HepG2 (cell line): ENCODE measurements at regions not wholly inside any gene's neighbourhood (a gene's known extent, or its start where the extent isn't known, plus 50 kb on each side); places are given as distances from the start of the nearest gene placed in this dataset.

ENCODE experiments used
- ATAC-seq: fragments of 200-7000 bp; cut with Tn5 transposase; 3 replicates; pipeline ENCODE4 v1.9.1; 2020; ENCODE audit warnings: mild to moderate bottlenecking, moderate library complexity
- BruUV-seq: library from RNA; stranded (reverse); fragments of 400-500 nt; replicated peaks from 2 replicates; lab custom pipeline; 2021; lab: Mats Ljungman, UMichigan
- CTCF ChIA-PET: fragments of 300-600 bp; formaldehyde crosslinking; extraction: SDS; loops from one replicate; lab custom pipeline; 2021; ENCODE audit warnings: low total read pairs, inconsistent platforms, low intra/inter-chr PET ratio; lab: Yijun Ruan, JAX
- POLR2A ChIA-PET: fragments of 350-600 bp; sonication (Branson Sonifier 250); formaldehyde crosslinking; loops from one replicate; lab custom pipeline; 2020; ENCODE audit warnings: antibody characterized with exemption, inconsistent platforms; lab: Yijun Ruan, JAX
- DNase-seq: peaks from one replicate; pipeline ENCODE4 v3.0.0-alpha.2; 2015; ENCODE audit warnings: low spot score
- FAIRE-seq: peaks from 3 replicates; lab custom pipeline; 2011; peaks lifted over from hg19 to GRCh38; lab: Jason Lieb, UNC
- H2AFZ ChIP-seq: one replicate; pipeline ENCODE4 v1.6.1; 2011; ENCODE audit warnings: low read length, inconsistent platforms
- H3K27ac ChIP-seq: fragments of 300-600 bp; 3 replicates; pipeline ENCODE4 v1.8.0; 2011; ENCODE audit warnings: mixed run types, mild to moderate bottlenecking, mixed read lengths, low read length, inconsistent platforms; ENCODE audit not compliant: insufficient read depth; ENCODE audit errors: extremely low read length
- H3K27me3 ChIP-seq, 2 experiments: fragments of 200-600 bp in 1 of 2; 2 replicates in 1 of 2; 3 replicates in 1 of 2; pipeline versions ENCODE4 v1.6.0 to v1.8.0; 2011; ENCODE audit warnings: low read length in 2 of 2, mild to moderate bottlenecking in 2 of 2, moderate library complexity in 2 of 2, inconsistent platforms in 1 of 2; ENCODE audit not compliant: insufficient read depth in 2 of 2, control insufficient read depth in 1 of 2
- H3K36me3 ChIP-seq, 2 experiments: fragments of 200-600 bp in 1 of 2; replicated peaks in 1 of 2; 2 replicates in 1 of 2; 3 replicates in 1 of 2; pipeline versions ENCODE4 v1.5.1 to v1.8.0; 2011; ENCODE audit warnings: low read length in 2 of 2, inconsistent platforms in 1 of 2; ENCODE audit not compliant: insufficient read depth in 2 of 2, control insufficient read depth in 1 of 2
- H3K4me1 ChIP-seq: 2 replicates; pipeline ENCODE4 v1.5.1; 2012; ENCODE audit warnings: low read length, inconsistent platforms; ENCODE audit not compliant: insufficient read depth
- H3K4me2 ChIP-seq: 2 replicates; pipeline ENCODE4 v1.6.0; 2011; ENCODE audit warnings: low read depth, low read length, inconsistent platforms
- H3K4me3 ChIP-seq, 3 experiments: fragments of 200-600 bp in 1 of 3; sonication (generic), shearing (Covaris generic) in 1 of 3; replicated peaks in 1 of 3; 2 replicates each; pipeline ENCODE4 v1.5.1; 2011 to 2016; ENCODE audit warnings: low read length in 3 of 3, inconsistent platforms in 2 of 3, low read depth in 2 of 3, mild to moderate bottlenecking in 2 of 3, control low read depth in 1 of 3, mixed read lengths in 1 of 3; ENCODE audit not compliant: insufficient read depth in 1 of 3
- H3K79me2 ChIP-seq: one replicate; pipeline ENCODE4 v1.6.1; 2011; ENCODE audit warnings: low read length, inconsistent platforms; ENCODE audit not compliant: insufficient read depth
- H3K9ac ChIP-seq: 2 replicates; pipeline ENCODE4 v1.6.0; 2011; ENCODE audit warnings: mild to moderate bottlenecking, low read depth, low read length, inconsistent platforms; ENCODE audit not compliant: insufficient read depth
- H3K9me3 ChIP-seq: 2 replicates; pipeline ENCODE4 v1.5.1; 2012; ENCODE audit warnings: mild to moderate bottlenecking, low read length
- H4K20me1 ChIP-seq: 2 replicates; pipeline ENCODE4 v1.6.0; 2011; ENCODE audit warnings: inconsistent platforms, mild to moderate bottlenecking, low read length, moderate library complexity; ENCODE audit not compliant: insufficient read depth
- BORCS8-MEF2B ChIP-seq: sonication (generic); formaldehyde crosslinking; IDR thresholded peaks from 2 replicates; pipeline ENCODE4 v1.8.0; 2022; ENCODE audit warnings: mild to moderate bottlenecking, missing genetic modification reagents
- CBX1 ChIP-seq: IDR thresholded peaks from one replicate; pipeline ENCODE4 v1.6.1; 2016; ENCODE audit warnings: antibody characterized with exemption, low read depth
- ELF3 ChIP-seq: IDR thresholded peaks from 2 replicates; pipeline ENCODE4 v1.6.1; 2016; ENCODE audit warnings: missing genetic modification reagents, missing compliant biosample characterization
- FOXP1 ChIP-seq, 2 experiments: fragments of 450-650 bp in 1 of 2; IDR thresholded peaks; 2 replicates each; pipeline ENCODE4 v1.6.1; 2017 to 2018; ENCODE audit warnings: antibody characterized with exemption in 1 of 2
- HDAC6 ChIP-seq: fragments of 200-600 bp; sonication (generic); IDR thresholded peaks from 2 replicates; pipeline ENCODE4 v1.7.0; 2017; ENCODE audit warnings: mild to moderate bottlenecking, antibody characterized with exemption, low read length, low read depth
- HOXA3 ChIP-seq: sonication (generic); formaldehyde crosslinking; IDR thresholded peaks from 2 replicates; pipeline ENCODE4 v1.5.0; 2020; ENCODE audit warnings: missing genetic modification reagents
- JUN ChIP-seq: sonication (generic); formaldehyde crosslinking; IDR thresholded peaks from 2 replicates; pipeline ENCODE4 v1.4.0; 2020; ENCODE audit warnings: mild to moderate bottlenecking, missing genetic modification reagents
- MXI1 ChIP-seq: IDR thresholded peaks from 3 replicates; pipeline ENCODE4 v1.6.1; 2012; ENCODE audit warnings: low read depth, low read length, inconsistent platforms, borderline replicate concordance
- NFYB ChIP-seq: sonication (generic); formaldehyde crosslinking; IDR thresholded peaks from 2 replicates; pipeline ENCODE4 v1.4.0; 2020; ENCODE audit warnings: missing genetic modification reagents
- RFX3 ChIP-seq: IDR thresholded peaks from 2 replicates; pipeline ENCODE4 v1.6.1; 2016; ENCODE audit warnings: missing biosample characterization, missing genetic modification reagents
- SIX1 ChIP-seq: sonication (generic); formaldehyde crosslinking; IDR thresholded peaks from 2 replicates; pipeline ENCODE4 v1.4.0; 2020; ENCODE audit warnings: missing genetic modification reagents, borderline replicate concordance
- STAT5B ChIP-seq: sonication (generic); formaldehyde crosslinking; IDR thresholded peaks from 2 replicates; pipeline ENCODE4 v1.4.0; 2020; ENCODE audit warnings: missing genetic modification reagents
- ZBTB7A ChIP-seq: sonication (generic); formaldehyde crosslinking; IDR thresholded peaks from 2 replicates; pipeline ENCODE4 v1.8.0; 2022; ENCODE audit warnings: mild to moderate bottlenecking, missing genetic modification reagents
- ZFP36L2 ChIP-seq: sonication (generic); formaldehyde crosslinking; IDR thresholded peaks from 2 replicates; pipeline ENCODE4 v1.4.0; 2020; ENCODE audit warnings: missing genetic modification reagents
- ZMYM2 ChIP-seq: sonication (generic); formaldehyde crosslinking; IDR thresholded peaks from 2 replicates; pipeline ENCODE4 v1.8.0; 2022; ENCODE audit warnings: mild to moderate bottlenecking, missing genetic modification reagents
- ZNF30 ChIP-seq: sonication (generic); formaldehyde crosslinking; IDR thresholded peaks from 2 replicates; pipeline ENCODE4 v1.5.0; 2020; ENCODE audit warnings: mild to moderate bottlenecking, missing genetic modification reagents
- ZNF549 ChIP-seq: sonication (generic); formaldehyde crosslinking; IDR thresholded peaks from 2 replicates; pipeline ENCODE4 v1.5.0; 2020; ENCODE audit warnings: missing genetic modification reagents
- ZNF567 ChIP-seq: sonication (generic); formaldehyde crosslinking; IDR thresholded peaks from 2 replicates; pipeline ENCODE4 v1.8.1; 2023; ENCODE audit warnings: mild to moderate bottlenecking, missing genetic modification reagents, borderline replicate concordance
- ZNF792 ChIP-seq: IDR thresholded peaks from 2 replicates; pipeline ENCODE4 v1.6.1; 2016
- WGBS: methylation state at CpG from one replicate; pipeline ENCODE4 v1.1.6; 2017; ENCODE audit warnings: low lambda C conversion rate; 5-methylcytosine and 5-hydroxymethylcytosine counted together
- in situ Hi-C: cut with HindIII; loops from 2 replicates; pipeline ENCODE4 v1.10.0; 2017; ENCODE audit warnings: low pct_unique_long_range_greater_than_20kb; ENCODE audit not compliant: extremely low pct_ligation_motif_present
- intact Hi-C: fragments of 100-400 bp; cut with micrococcal nuclease; formaldehyde crosslinking; loops from one replicate; pipeline ENCODE4 v1.10.0; 2022; ENCODE audit not compliant: unreplicated experiment
- TF ChIP-seq, protein P1 (sequence below): sonication (generic); formaldehyde crosslinking; IDR thresholded peaks from 2 replicates; pipeline ENCODE4 v1.4.0; 2020; ENCODE audit warnings: missing genetic modification reagents, borderline replicate concordance

DNA sequence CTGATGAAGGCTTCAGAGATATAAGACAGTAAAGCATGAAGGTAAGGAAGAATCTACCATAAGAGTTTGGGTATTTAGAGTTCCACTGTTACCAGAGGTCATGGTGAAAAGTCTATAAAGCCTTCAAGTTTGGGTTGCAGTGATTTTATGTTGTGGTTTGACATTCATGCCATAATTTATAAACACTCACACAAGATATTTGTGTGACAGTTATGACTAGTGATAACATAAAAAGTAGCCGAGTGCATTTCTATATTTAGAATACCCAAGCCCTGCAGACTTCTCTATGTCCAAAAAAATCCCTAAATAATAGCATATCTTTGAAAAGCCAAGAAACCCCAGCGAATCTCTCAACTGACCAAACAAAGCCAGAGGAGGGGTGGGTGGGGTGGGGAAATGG, 229.9 kb downstream of the CXCL12 start:
- ATAC-seq (no peak), FAIRE-seq (no peak), DNase-seq (no peak)
- H3K9me3 ChIP-seq: peaks cover 27% of the 10 kb centered on the region
- no peak overlapping the region for H2AFZ ChIP-seq
- H3K27me3 ChIP-seq: no peaks in the 10 kb centered on the region
- H3K4me1 ChIP-seq: no peaks in the 10 kb centered on the region
- H3K27ac ChIP-seq: no peak overlapping the region
- H3K9ac ChIP-seq: no peak overlapping the region
- no peaks in the 10 kb centered on the region for H3K79me2 ChIP-seq
- intact Hi-C loops (no loop called here), in situ Hi-C loops (no loop called here)
- H3K36me3 ChIP-seq: no peaks in the 10 kb centered on the region
- POLR2A ChIA-PET: no interaction called here
- CTCF ChIA-PET: no interaction called here
- 2% methylated on average over 2 of the region's 2 CpGs for WGBS
- H3K4me2 ChIP-seq: no peak overlapping the region
- BruUV-seq: no TSS peak
- H4K20me1 ChIP-seq: no peaks in the 10 kb centered on the region
- no peak overlapping the region for H3K4me3 ChIP-seq
- TF ChIP-seq CBX1 (no peak), FOXP1 (IDR thresholded peaks at IDR 0.05) (no peak), FOXP1 (CRISPR knock-in tag; IDR thresholded peaks at IDR 0.05) (no peak), ZNF549 (CRISPR knock-in tag) (no peak), RFX3 (CRISPR knock-in tag) (no peak), SIX1 (CRISPR knock-in tag) (no peak), ELF3 (CRISPR knock-in tag) (no peak)

DNA sequence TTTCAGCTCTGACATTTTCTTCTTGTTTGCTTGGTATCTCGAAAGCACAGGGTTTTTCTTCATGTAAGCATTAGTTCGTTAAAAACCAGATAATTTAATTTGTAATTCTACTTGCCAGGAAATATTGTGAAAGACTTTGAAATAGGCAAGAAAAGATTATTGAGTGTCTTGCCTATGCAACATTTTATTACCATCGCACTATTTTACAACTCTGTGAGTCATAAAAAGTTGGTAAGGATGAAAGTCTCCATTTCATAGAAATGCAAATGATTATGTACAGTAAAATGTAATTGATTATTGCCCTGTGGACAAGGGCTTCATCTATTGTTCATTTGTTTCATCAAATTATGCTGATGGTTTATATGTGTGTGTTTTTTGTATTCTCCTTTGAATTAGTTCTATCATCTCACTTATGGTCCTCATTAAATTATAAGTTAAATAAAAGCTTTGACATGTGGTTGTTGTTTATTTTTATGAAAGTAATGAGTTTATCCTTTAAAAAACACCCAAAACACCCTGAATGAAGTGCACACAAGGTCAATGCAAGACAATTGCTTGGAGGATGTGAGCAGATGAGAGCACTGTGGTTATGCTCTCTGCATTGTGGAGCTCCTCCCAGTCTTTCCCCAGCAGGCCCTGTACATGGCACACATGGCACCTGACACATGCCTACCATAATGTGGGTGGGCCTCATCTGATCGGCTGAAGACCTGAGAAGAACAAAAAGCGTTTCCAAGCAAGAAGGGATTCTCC, 230.8 kb downstream of the CXCL12 start:
- intact Hi-C loops: no loop called here
- H2AFZ ChIP-seq: no peak overlapping the region
- DNase-seq: no peak
- TF ChIP-seq ZFP36L2 (CRISPR knock-in tag) (no peak), NFYB (CRISPR knock-in tag) (no peak), CBX1 (no peak), HDAC6 (no peak), JUN (CRISPR knock-in tag) (no peak), HOXA3 (no peak), ZNF567 (CRISPR knock-in tag) (no peak), ZNF792 (CRISPR knock-in tag) (no peak), ZMYM2 (no peak), ZBTB7A (no peak), ZNF30 (no peak), MXI1 (no peak), BORCS8-MEF2B (no peak), STAT5B (no peak)
- TF ChIP-seq, protein P1, sequence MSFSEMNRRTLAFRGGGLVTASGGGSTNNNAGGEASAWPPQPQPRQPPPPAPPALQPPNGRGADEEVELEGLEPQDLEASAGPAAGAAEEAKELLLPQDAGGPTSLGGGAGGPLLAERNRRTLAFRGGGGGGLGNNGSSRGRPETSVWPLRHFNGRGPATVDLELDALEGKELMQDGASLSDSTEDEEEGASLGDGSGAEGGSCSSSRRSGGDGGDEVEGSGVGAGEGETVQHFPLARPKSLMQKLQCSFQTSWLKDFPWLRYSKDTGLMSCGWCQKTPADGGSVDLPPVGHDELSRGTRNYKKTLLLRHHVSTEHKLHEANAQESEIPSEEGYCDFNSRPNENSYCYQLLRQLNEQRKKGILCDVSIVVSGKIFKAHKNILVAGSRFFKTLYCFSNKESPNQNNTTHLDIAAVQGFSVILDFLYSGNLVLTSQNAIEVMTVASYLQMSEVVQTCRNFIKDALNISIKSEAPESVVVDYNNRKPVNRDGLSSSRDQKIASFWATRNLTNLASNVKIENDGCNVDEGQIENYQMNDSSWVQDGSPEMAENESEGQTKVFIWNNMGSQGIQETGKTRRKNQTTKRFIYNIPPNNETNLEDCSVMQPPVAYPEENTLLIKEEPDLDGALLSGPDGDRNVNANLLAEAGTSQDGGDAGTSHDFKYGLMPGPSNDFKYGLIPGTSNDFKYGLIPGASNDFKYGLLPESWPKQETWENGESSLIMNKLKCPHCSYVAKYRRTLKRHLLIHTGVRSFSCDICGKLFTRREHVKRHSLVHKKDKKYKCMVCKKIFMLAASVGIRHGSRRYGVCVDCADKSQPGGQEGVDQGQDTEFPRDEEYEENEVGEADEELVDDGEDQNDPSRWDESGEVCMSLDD (CRISPR knock-in tag): no peak
- CTCF ChIA-PET: no interaction called here
- no peak overlapping the region for H3K4me3 ChIP-seq
- H3K4me1 ChIP-seq: no peaks in the 10 kb centered on the region
- 6% methylated on average over 5 of the region's 5 CpGs for WGBS
- no TSS peak for BruUV-seq
- H3K79me2 ChIP-seq: no peaks in the 10 kb centered on the region
- H3K27me3 ChIP-seq: no peaks in the 10 kb centered on the region
- no peak for ATAC-seq
- POLR2A ChIA-PET: no interaction called here
- no peak overlapping the region for H3K9ac ChIP-seq
- in situ Hi-C loops: no loop called here
- no peak overlapping the region for H3K27ac ChIP-seq
- H3K36me3 ChIP-seq: no peaks in the 10 kb centered on the region
- H4K20me1 ChIP-seq: no peaks in the 10 kb centered on the region
- H3K4me2 ChIP-seq: no peak overlapping the region
- FAIRE-seq: no peak
- H3K9me3 ChIP-seq: peaks cover 27% of the 10 kb centered on the region
